Stimulated activated CD4-positive, alpha-beta T cell treated with anti-CD3 and anti-CD28 coated beads, Interleukin-15, amount 100 ng/mL, for 48 hours (primary cell): ENCODE measurements at regions not wholly inside any gene's neighbourhood (a gene's known extent, or its start where the extent isn't known, plus 50 kb on each side); places are given as distances from the start of the nearest gene placed in this dataset.
"Not testable (repeated sequence)": the region's sequence is repeated elsewhere in the genome, so short reads cannot be mapped to it uniquely, and the experiment has no call there.

Experiments
- DNase-seq, 2 donors: peaks; one replicate each; pipeline ENCODE4 v3.0.0-alpha.2; 2020; ENCODE audit warnings: low read depth in 2 of 2

- DNase-seq = no peak
Observed at GRCh38 chr1:198809247-198809646, 170.4 kb downstream of the PTPRC start.

GRCh38 chr1:198811449-198811848 lies 172.6 kb downstream of the PTPRC start:
- no peak for DNase-seq

GRCh38 chr1:198823626-198824025 lies 184.8 kb downstream of the PTPRC start:
- no peak for DNase-seq

- no peak for DNase-seq
Observed at GRCh38 chr1:198825254-198825653, 186.4 kb downstream of the PTPRC start.

GRCh38 chr1:198829356-198829755 lies 190.5 kb downstream of the PTPRC start:
- no peak for DNase-seq

GRCh38 chr1:198829944-198830343 lies 191.1 kb downstream of the PTPRC start:
- no peak for DNase-seq

- no peak for DNase-seq
Observed at GRCh38 chr1:198830412-198830811, 191.6 kb downstream of the PTPRC start.

- DNase-seq = no peak
Observed at GRCh38 chr1:198833706-198834503, 195.1 kb downstream of the PTPRC start.

- DNase-seq = no peak
Observed at GRCh38 chr1:198837278-198838021, 198.6 kb downstream of the PTPRC start.

GRCh38 chr1:198838022-198838342 lies 199.1 kb downstream of the PTPRC start:
- no peak for DNase-seq

GRCh38 chr1:198841477-198841876 lies 202.6 kb downstream of the PTPRC start:
- DNase-seq = no peak

- no peak for DNase-seq
Observed at GRCh38 chr1:198842686-198843085, 203.8 kb downstream of the PTPRC start.

GRCh38 chr1:198845271-198845670 lies 206.4 kb downstream of the PTPRC start:
- no peak for DNase-seq

- DNase-seq = no peak
Observed at GRCh38 chr1:198845851-198846250, 207.0 kb downstream of the PTPRC start.

- DNase-seq = no peak
Observed at GRCh38 chr1:198846556-198846955, 207.7 kb downstream of the PTPRC start.

GRCh38 chr1:198848206-198848605 lies 209.4 kb downstream of the PTPRC start:
- DNase-seq = no peak

GRCh38 chr1:198848649-198849048 lies 209.8 kb downstream of the PTPRC start:
- DNase-seq = no peak

GRCh38 chr1:198849093-198849492 lies 210.3 kb downstream of the PTPRC start:
- no peak for DNase-seq

- DNase-seq = no peak
Observed at GRCh38 chr1:198850196-198850595, 211.4 kb downstream of the PTPRC start.

- DNase-seq = not testable (repeated sequence)
Observed at GRCh38 chr1:198850966-198851365, 212.1 kb downstream of the PTPRC start.

GRCh38 chr1:198856601-198857000 lies 217.8 kb downstream of the PTPRC start:
- DNase-seq = no peak

GRCh38 chr1:198858033-198858432 lies 219.2 kb downstream of the PTPRC start:
- no peak for DNase-seq

- DNase-seq = no peak
Observed at GRCh38 chr1:198860371-198860770, 221.5 kb downstream of the PTPRC start.
